HG02678 (cell line): ENCODE measurements at regions not wholly inside any gene's neighbourhood (a gene's known extent, or its start where the extent isn't known, plus 50 kb on each side); places are given as distances from the start of the nearest gene placed in this dataset.

Experiments used
- ATAC-seq: cut with Tn5 transposase; IDR thresholded peaks from one replicate; pipeline ENCODE4 v1.9.1; 2021; ENCODE audit warnings: mild to moderate bottlenecking, moderate library complexity; ENCODE audit not compliant: unreplicated experiment

GRCh38 chr4:65737672-65738071, 67.4 kb upstream of the EPHA5 start:
- ATAC-seq: no peak

- ATAC-seq: no peak
Measured at GRCh38 chr4:65724973-65725372, 54.7 kb upstream of the EPHA5 start.
